Naive thymus-derived CD8-positive, alpha-beta T cell (primary cell): ENCODE measurements at regions not wholly inside any gene's neighbourhood (a gene's known extent, or its start where the extent isn't known, plus 50 kb on each side); places are given as distances from the start of the nearest gene placed in this dataset.

Experiments used
- ATAC-seq, 2 donors: fragments of 150-1000 bp; cut with Tn5 transposase in 1 of 2; sonication (Bioruptor Pico), chemical (Tn5 transposase) in 1 of 2; 1 replicate in 1 of 2; 2 replicates in 1 of 2; pipeline ENCODE4 v1.10.0; 2021; ENCODE audit warnings: mild to moderate bottlenecking in 2 of 2, moderate library complexity in 2 of 2
- POLR2A ChIA-PET: fragments of 350-600 bp; sonication (Branson Sonifier 250); formaldehyde crosslinking; loops from one replicate; lab custom pipeline; 2021; ENCODE audit warnings: antibody characterized with exemption; lab: Charles Lee
- DNase-seq, 10 donors: peaks; one replicate each; pipeline versions ENCODE4 v3.0.0 to v3.0.0-alpha.2; 2020 to 2022
- H3K27ac Mint-ChIP-seq, 10 donors: one replicate each; pipeline ENCODE4 v1.8.0; 2020 to 2022; ENCODE audit warnings: mild to moderate bottlenecking in 10 of 10, mixed read lengths in 10 of 10, moderate library complexity in 4 of 10, inconsistent platforms in 1 of 10
- H3K27me3 Mint-ChIP-seq, 5 donors: one replicate each; pipeline ENCODE4 v1.8.0; 2021 to 2022; ENCODE audit warnings: mixed read lengths in 5 of 5
- H3K36me3 Mint-ChIP-seq, 3 donors: one replicate each; pipeline ENCODE4 v1.8.0; 2020 to 2022; ENCODE audit warnings: mixed read lengths in 3 of 3, mild to moderate bottlenecking in 2 of 3, inconsistent platforms in 1 of 3
- H3K4me1 Mint-ChIP-seq, 4 donors: one replicate each; pipeline ENCODE4 v1.8.0; 2021 to 2022; ENCODE audit warnings: mixed read lengths in 4 of 4
- H3K4me3 Mint-ChIP-seq, 10 donors: one replicate each; pipeline ENCODE4 v1.8.0; 2020 to 2022; ENCODE audit warnings: mild to moderate bottlenecking in 10 of 10, mixed read lengths in 10 of 10, moderate library complexity in 6 of 10, inconsistent platforms in 1 of 10
- H3K9me3 Mint-ChIP-seq, 9 donors: one replicate each; pipeline ENCODE4 v1.8.0; 2020 to 2022; ENCODE audit warnings: mixed read lengths in 9 of 9, mild to moderate bottlenecking in 3 of 9, inconsistent platforms in 1 of 9, moderate library complexity in 1 of 9

DNA sequence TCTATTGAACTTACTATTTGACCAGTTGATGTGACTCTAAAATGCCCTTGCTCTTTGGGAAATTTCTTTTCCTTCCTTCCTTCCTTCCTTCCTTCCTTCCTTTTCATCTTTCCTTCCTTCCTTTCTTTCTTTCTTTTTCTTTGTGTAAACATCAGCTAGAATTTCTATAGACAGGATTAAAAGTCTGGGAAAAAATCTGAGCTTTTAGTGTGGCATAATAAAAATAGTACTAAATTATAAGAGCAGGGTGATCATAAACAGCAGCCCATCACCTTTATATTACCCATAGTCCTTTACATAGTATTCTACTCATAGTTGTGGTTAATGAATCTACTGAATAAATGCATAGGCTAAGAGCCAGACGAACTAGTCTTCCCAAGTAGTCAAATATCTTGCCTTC is 281.0 kb upstream of the DAB1 start:
- Mint-ChIP-seq H3K4me1 (no peaks in the 10 kb centered on the region), H3K27me3 (peaks cover 3 to 26% (median 6%) of the 10 kb centered on the region in 5 donors), H3K36me3 (no peaks in the 10 kb centered on the region), H3K4me3 (no peak overlapping the region), H3K27ac (no peak overlapping the region), H3K9me3 (peaks cover 0 to 5% (median 4%) of the 10 kb centered on the region in 9 donors)
- POLR2A ChIA-PET, result no interaction called here
- ATAC-seq (no peak), DNase-seq (no peak)

DNA sequence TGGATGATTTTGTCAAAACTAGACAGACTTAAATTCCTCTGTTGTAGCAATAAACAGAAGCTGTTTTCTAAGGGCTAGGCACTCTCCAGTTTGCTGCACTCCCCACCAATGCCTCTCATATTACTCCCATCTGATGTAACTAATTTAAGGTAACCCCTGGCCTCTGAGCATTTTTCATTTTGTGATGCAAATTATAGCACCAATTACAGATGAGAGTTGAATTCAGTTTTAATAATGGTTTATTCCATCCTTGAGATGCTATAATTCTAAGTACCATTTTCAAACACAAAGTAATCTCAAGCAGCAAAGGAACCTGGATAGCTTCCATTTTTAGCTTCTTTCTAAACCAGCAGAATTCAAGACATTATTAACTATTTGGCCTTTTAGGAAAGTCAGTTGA is 280.4 kb upstream of the DAB1 start:
- H3K4me1 Mint-ChIP-seq, result no peaks in the 10 kb centered on the region
- H3K9me3 Mint-ChIP-seq, result peaks cover 0 to 7% (median 4%) of the 10 kb centered on the region in 9 donors
- no peaks in the 10 kb centered on the region for H3K36me3 Mint-ChIP-seq
- H3K27ac Mint-ChIP-seq, result no peak overlapping the region
- POLR2A ChIA-PET, result no interaction called here
- no peak for ATAC-seq
- peaks cover 2 to 26% (median 6%) of the 10 kb centered on the region in 5 donors for H3K27me3 Mint-ChIP-seq
- no peak for DNase-seq
- no peak overlapping the region for H3K4me3 Mint-ChIP-seq

DNA sequence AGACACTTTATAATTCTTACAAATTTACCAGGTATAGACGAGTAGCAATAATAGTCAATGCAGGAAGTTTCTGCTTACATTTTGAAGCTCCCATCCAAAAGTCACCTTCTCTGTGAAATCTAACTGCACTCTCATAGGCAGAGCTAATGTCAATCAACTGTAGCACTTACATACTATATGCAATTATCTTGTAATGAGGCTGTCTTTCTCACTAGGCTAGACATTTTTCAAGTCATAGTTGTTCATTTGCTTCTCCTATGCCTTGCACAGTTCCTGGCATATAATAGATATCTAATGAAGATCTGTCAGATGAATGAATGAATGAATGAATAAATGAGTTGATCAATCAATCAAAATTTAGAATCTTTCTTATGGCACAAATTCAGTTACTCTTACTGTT is 273.0 kb upstream of the DAB1 start:
- Mint-ChIP-seq H3K9me3 (peaks cover 0 to 26% (median 11%) of the 10 kb centered on the region in 9 donors), H3K36me3 (peaks cover 0 to 15% (median 0%) of the 10 kb centered on the region in 3 donors), H3K4me1 (no peaks in the 10 kb centered on the region), H3K27ac (no peak overlapping the region), H3K4me3 (no peak overlapping the region), H3K27me3 (peaks cover 0 to 17% (median 4%) of the 10 kb centered on the region in 5 donors)
- POLR2A ChIA-PET, result no interaction called here
- no peak for ATAC-seq
- DNase-seq, result no peak

DNA sequence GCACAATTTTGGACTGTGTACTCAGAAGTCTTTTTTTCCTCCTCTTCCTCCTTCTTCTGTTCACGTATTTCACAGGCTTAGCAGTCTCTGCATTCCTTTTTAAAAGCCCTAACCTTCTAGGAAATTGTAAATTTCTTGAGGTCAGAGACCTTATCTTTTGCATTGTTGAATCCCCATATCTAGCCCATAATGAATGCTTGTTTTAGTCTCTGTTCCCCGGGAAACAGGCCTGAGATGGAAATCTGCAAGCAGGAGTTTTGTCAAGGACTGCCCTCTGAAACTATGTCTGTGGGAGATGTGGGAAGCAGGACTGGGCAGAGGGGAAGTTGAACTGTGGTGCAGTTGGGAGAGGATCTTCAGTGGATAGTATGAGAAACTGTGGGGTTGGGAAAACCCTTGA is 272.2 kb upstream of the DAB1 start:
- no peak overlapping the region for H3K27ac Mint-ChIP-seq

DNA sequence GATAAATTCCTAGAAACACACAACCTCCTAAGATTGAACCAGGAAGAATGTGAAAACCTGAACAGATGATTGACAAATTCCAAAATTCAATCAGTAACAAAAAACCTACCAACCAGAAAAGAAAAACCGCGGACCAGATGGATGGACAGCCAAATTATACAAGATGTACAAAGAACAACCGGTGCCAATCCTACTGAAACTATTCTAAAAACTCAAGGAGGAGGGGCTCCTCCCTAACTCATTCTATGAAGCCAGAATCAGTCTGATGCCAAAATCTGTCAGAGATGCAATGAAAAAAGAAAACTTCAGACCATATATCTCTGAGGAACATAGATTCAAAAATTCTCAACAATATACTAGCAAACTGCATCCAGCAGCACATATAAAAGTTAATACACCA is 262.4 kb upstream of the DAB1 start:
- Mint-ChIP-seq H3K27ac (no peak overlapping the region), H3K27me3 (peaks cover 0 to 4% (median 0%) of the 10 kb centered on the region in 5 donors)

More for the DNA sequence above, 272.2 kb upstream of the DAB1 start:
- no peak overlapping the region for H3K4me3 Mint-ChIP-seq
- DNase-seq (no peak), ATAC-seq (no peak)
- peaks cover 0 to 26% (median 11%) of the 10 kb centered on the region in 9 donors for H3K9me3 Mint-ChIP-seq
- POLR2A ChIA-PET, result no interaction called here
- H3K4me1 Mint-ChIP-seq, result no peaks in the 10 kb centered on the region
- H3K36me3 Mint-ChIP-seq, result peaks cover 0 to 15% (median 0%) of the 10 kb centered on the region in 3 donors
- H3K27me3 Mint-ChIP-seq, result peaks cover 0 to 17% (median 4%) of the 10 kb centered on the region in 5 donors

DNA sequence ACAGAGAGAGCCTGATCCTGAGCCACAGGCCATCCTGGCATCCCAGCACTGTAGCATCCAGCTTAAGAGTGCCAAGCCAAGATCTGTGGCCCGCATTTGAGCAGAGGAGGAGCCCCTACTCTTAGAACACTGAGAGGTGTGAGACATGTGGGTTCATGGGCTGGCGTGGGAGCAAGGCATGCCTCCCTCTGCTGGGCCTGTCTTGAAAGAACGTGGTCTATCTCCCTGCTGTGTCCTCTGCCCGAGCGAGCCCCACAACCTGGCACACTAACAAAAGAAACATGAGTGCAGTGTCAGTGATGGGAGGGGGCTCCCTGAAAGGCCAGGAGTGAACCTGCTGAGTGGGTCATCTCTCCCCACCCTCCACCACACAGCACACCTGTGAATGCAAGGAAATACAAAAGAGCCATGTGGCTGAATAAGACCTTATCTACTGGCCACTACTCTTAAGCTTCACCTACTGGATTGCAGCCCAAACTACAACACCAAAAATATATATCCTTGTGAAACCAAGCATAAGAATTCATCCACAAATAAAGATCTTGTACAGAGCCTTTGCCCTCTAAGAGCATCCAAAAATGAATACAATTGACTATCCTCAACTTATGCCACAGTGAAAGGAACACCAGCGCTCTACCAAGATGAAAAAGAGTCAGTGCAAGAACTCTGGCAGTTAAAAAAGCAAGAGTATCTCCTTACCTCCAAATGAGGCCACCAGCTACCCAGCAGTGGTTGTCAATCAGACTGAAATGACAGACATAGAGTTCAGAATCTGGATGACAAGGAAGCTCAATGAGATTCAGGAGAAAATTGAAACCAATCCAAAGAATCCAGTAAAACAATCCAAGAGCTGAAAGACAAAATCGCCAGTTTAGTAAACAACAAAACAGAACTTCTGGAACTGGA is 259.4 kb upstream of the DAB1 start:
- Mint-ChIP-seq H3K27me3 (peaks cover 0 to 4% (median 0%) of the 10 kb centered on the region in 5 donors), H3K4me3 (no peak overlapping the region), H3K36me3 (peaks cover 0 to 15% (median 3%) of the 10 kb centered on the region in 3 donors), H3K4me1 (no peaks in the 10 kb centered on the region), H3K9me3 (peaks cover 0 to 44% (median 24%) of the 10 kb centered on the region in 9 donors), H3K27ac (no peak overlapping the region)
- no peak for ATAC-seq
- DNase-seq, result no peak
- POLR2A ChIA-PET, result no interaction called here

More for the DNA sequence above, 262.4 kb upstream of the DAB1 start:
- POLR2A ChIA-PET, result no interaction called here
- DNase-seq, result no peak
- Mint-ChIP-seq H3K9me3 (peaks cover 6 to 69% (median 39%) of the 10 kb centered on the region in 9 donors), H3K4me1 (no peaks in the 10 kb centered on the region), H3K4me3 (no peak overlapping the region), H3K36me3 (peaks cover 0 to 21% (median 3%) of the 10 kb centered on the region in 3 donors)
- ATAC-seq, result no peak

DNA sequence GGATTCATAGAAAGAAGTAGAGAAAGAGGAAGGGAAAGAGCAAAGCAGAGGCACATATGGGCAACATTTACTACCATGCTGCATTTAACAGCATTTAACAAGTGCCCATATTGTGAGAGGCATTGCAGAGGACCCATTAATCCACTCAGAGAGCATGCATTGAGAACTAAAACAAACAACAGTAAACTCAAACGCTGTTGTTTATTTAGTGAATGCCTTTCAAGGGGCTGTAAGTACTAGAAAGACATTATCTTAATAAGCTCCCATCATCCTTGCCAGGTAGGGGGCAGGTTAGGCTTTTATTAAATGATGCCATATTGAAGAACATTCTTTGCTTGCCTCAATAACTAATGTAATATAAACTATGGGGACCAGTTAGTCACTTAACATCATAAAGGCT is 254.3 kb upstream of the DAB1 start:
- POLR2A ChIA-PET, result no interaction called here

DNA sequence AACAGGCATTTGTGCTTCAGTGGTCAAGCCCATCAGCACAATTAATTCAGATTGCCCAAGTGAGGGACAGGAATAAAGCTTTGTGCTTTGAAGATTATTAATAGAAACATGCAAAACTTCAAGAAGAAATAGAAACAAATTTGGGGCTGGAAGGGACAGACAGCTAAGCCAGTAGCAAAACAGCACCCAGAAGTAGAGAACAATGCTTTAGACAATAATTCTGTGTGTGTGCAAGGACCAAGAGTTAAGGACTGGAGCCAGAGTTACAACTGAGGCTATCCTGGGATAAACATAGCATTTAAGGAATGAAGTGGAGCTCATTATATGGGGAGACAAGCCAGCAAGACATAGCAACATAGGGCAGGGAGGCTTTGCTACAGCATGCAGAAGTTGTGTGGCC is 251.9 kb upstream of the DAB1 start:
- no peaks in the 10 kb centered on the region for H3K4me1 Mint-ChIP-seq
- POLR2A ChIA-PET, result no interaction called here
- DNase-seq, result no peak
- H3K9me3 Mint-ChIP-seq, result peaks cover 0 to 5% (median 0%) of the 10 kb centered on the region in 9 donors
- H3K36me3 Mint-ChIP-seq, result no peaks in the 10 kb centered on the region
- no peak overlapping the region for H3K4me3 Mint-ChIP-seq
- peaks cover 0 to 6% (median 1%) of the 10 kb centered on the region in 5 donors for H3K27me3 Mint-ChIP-seq
- no peak overlapping the region for H3K27ac Mint-ChIP-seq
- no peak for ATAC-seq

More for the DNA sequence above, 254.3 kb upstream of the DAB1 start:
- no peak overlapping the region for H3K27ac Mint-ChIP-seq
- no peak overlapping the region for H3K4me3 Mint-ChIP-seq
- ATAC-seq, result no peak
- no peak for DNase-seq
- H3K9me3 Mint-ChIP-seq, result peaks cover 0 to 5% (median 0%) of the 10 kb centered on the region in 9 donors
- H3K36me3 Mint-ChIP-seq, result peaks cover 0 to 10% (median 3%) of the 10 kb centered on the region in 3 donors
- H3K4me1 Mint-ChIP-seq, result no peaks in the 10 kb centered on the region
- peaks cover 0 to 10% (median 1%) of the 10 kb centered on the region in 5 donors for H3K27me3 Mint-ChIP-seq

DNA sequence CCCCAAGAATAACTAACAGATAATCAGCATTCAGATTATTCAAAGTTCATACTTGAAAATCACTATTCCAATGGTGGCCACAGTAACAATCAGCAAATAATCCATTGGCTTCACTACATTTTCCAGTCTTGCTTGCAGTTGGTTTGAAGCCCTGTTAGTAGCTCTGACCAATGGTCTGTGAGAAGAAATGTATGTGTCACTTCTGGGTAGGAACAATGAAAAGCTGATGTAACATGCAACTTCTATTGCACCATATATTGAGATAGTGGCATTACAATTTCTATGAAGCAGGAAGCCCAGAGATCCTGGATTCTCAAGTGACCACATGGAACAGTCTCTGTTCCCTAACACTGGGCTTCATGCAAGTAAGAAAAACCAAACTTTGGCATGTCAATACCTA is 250.9 kb upstream of the DAB1 start:
- ATAC-seq (no peak), DNase-seq (no peak)
- POLR2A ChIA-PET, result no interaction called here
- H3K36me3 Mint-ChIP-seq, result no peaks in the 10 kb centered on the region
- peaks cover 0 to 5% (median 0%) of the 10 kb centered on the region in 9 donors for H3K9me3 Mint-ChIP-seq
- H3K27me3 Mint-ChIP-seq, result peaks cover 0 to 8% (median 1%) of the 10 kb centered on the region in 5 donors
- no peak overlapping the region for H3K27ac Mint-ChIP-seq
- no peak overlapping the region for H3K4me3 Mint-ChIP-seq
- H3K4me1 Mint-ChIP-seq, result no peaks in the 10 kb centered on the region

DNA sequence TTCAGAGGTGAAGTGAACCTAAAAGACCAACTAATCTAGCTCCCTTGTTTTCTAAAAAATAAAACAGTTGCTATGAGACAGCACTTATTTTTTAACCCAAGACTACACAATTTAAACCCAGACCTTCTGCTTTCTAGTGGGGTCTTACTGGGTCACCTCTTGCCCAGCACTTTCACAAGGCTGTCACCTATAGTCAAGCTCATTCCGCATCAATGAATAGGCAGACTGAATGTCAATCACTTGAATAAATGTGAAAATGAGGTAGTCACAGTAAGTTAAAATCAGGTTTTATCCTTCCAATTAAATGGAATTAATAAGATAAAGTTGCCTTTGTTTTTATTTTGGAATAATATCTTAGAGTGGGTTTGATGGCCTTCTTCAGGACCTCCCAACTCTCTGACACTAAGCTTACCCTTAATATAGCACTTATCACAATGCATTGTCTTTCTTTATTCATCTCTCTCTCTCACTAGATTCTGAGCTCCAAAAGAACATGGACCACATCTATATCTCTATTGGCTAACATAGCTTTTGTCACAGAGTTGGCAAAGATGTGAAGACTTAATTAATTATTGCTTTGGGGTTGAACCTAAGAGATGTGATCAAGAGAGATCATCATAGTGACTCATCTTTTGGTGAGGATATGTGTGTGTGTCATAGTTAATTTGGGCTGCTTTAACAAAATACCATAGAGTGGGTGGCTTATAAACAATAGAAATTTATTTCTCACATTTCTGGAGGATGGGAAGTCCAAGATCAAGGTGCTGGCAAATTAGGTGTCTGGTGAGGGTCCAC is 248.7 kb upstream of the DAB1 start:
- peaks cover 0 to 7% (median 0%) of the 10 kb centered on the region in 9 donors for H3K9me3 Mint-ChIP-seq
- ATAC-seq (no peak), DNase-seq (no peak)
- POLR2A ChIA-PET, result no interaction called here
- H3K27me3 Mint-ChIP-seq, result peaks cover 0 to 7% (median 5%) of the 10 kb centered on the region in 5 donors
- H3K27ac Mint-ChIP-seq, result no peak overlapping the region
- no peaks in the 10 kb centered on the region for H3K4me1 Mint-ChIP-seq
- H3K36me3 Mint-ChIP-seq, result no peaks in the 10 kb centered on the region
- H3K4me3 Mint-ChIP-seq, result no peak overlapping the region

DNA sequence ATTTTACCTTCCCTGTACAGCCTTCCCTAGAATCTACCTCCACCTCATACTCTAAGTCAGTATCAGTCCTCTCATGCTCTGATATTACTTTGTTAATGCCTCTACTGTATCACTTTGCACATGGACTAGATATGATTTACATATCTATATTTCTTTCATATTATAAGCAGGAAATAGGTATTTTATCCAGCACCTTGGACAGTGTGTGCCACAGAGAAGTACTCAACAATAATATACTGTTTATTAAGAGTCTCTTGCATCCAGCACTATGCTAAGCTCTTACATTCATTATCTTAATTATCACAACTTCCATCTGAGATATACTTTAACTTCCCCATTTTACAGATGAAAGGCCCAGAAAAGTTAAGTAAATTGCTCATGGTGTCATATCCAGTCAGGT is 247.9 kb upstream of the DAB1 start:
- POLR2A ChIA-PET, result no interaction called here
- H3K9me3 Mint-ChIP-seq, result peaks cover 0 to 14% (median 0%) of the 10 kb centered on the region in 9 donors
- H3K4me1 Mint-ChIP-seq, result no peaks in the 10 kb centered on the region
- no peak overlapping the region for H3K4me3 Mint-ChIP-seq
- no peaks in the 10 kb centered on the region for H3K36me3 Mint-ChIP-seq
- no peak overlapping the region for H3K27ac Mint-ChIP-seq
- no peak for ATAC-seq
- H3K27me3 Mint-ChIP-seq, result peaks cover 0 to 13% (median 10%) of the 10 kb centered on the region in 5 donors
- DNase-seq, result no peak

DNA sequence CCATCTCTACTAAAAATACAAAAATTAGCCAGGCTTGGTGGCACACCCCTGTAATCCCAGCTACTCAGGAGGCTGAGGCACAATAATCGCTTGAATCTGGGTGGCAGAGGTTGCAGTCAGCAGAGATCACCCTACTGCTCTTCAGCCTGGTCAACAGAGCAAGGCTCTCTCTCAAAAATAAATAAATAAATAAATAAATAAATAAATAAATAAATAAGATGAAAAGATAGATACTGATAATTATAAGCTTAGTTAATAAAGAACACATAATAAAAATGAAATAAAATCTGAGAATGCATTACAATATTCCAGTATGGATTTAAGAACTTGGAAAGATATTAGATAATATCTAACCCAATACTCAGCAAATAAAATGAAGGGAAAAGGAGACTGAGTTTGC is 235.9 kb upstream of the DAB1 start:
- DNase-seq (no peak), ATAC-seq (no peak)
- POLR2A ChIA-PET, result no interaction called here
- no peaks in the 10 kb centered on the region for H3K4me1 Mint-ChIP-seq
- no peak overlapping the region for H3K4me3 Mint-ChIP-seq
- H3K27ac Mint-ChIP-seq, result no peak overlapping the region
- peaks cover 0 to 6% (median 2%) of the 10 kb centered on the region in 5 donors for H3K27me3 Mint-ChIP-seq
- H3K9me3 Mint-ChIP-seq, result peaks cover 0 to 9% (median 1%) of the 10 kb centered on the region in 9 donors
- H3K36me3 Mint-ChIP-seq, result peaks cover 0 to 3% (median 0%) of the 10 kb centered on the region in 3 donors

DNA sequence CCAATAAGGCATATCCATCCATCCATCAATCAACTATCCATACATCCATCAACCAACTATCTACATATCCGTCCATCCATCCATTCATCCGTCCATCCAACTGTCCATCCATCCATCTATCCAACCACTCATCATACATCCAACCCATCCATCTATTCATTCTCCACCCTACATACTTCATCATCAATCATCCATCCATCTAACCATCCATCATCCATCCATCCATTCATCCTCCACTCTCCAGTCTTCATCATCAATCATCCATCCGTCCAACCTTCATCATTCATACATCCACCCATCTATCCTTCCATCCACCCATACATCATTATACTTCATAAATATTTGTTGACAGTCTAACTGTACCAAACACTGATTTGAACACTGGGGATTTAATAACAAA is 231.3 kb upstream of the DAB1 start:
- Mint-ChIP-seq H3K27me3 (peaks cover 0 to 3% (median 0%) of the 10 kb centered on the region in 5 donors), H3K4me1 (no peaks in the 10 kb centered on the region), H3K27ac (no peak overlapping the region), H3K36me3 (peaks cover 0 to 3% (median 0%) of the 10 kb centered on the region in 3 donors), H3K4me3 (no peak overlapping the region), H3K9me3 (peaks cover 0 to 9% (median 1%) of the 10 kb centered on the region in 9 donors)
- no peak for ATAC-seq
- POLR2A ChIA-PET, result no interaction called here
- no peak for DNase-seq
